ENCODE measurements at regions not wholly inside any gene's neighbourhood (a gene's known extent, or its start where the extent isn't known, plus 50 kb on each side); places are given as distances from the start of the nearest gene placed in this dataset.

- Mint-ChIP-seq H3K27me3 (ENCODE audit: low read depth) (peaks cover 18% of the 10 kb centered on the region), H3K36me3 (ENCODE audit: low read depth) (no peaks in the 10 kb centered on the region), H3K9me3 (no peaks in the 10 kb centered on the region), H3K27ac (no peak overlapping the region), H3K4me3 (peak overlapping the region; percentile 25), H3K4me1 (ENCODE audit: low read depth) (no peaks in the 10 kb centered on the region)
- no peak for DNase-seq (ENCODE audit: low spot score)
Measured at GRCh38 chr15:94674296-94674695, 442.9 kb downstream of the MCTP2 start.

- no peak overlapping the region for H3K27ac Mint-ChIP-seq
- no peaks in the 10 kb centered on the region for H3K9me3 Mint-ChIP-seq
- no peaks in the 10 kb centered on the region for H3K36me3 Mint-ChIP-seq (ENCODE audit: low read depth)
- no peak overlapping the region for H3K4me3 Mint-ChIP-seq
- no peak for DNase-seq (ENCODE audit: low spot score)
- no peaks in the 10 kb centered on the region for H3K4me1 Mint-ChIP-seq (ENCODE audit: low read depth)
- H3K27me3 Mint-ChIP-seq (ENCODE audit: low read depth), result peaks cover 12% of the 10 kb centered on the region
Measured at GRCh38 chr15:94677202-94677790, 445.9 kb downstream of the MCTP2 start.

- Mint-ChIP-seq H3K9me3 (no peaks in the 10 kb centered on the region), H3K36me3 (ENCODE audit: low read depth) (no peaks in the 10 kb centered on the region), H3K27ac (no peak overlapping the region), H3K27me3 (ENCODE audit: low read depth) (peaks cover 6% of the 10 kb centered on the region), H3K4me1 (ENCODE audit: low read depth) (no peaks in the 10 kb centered on the region), H3K4me3 (no peak overlapping the region)
- no peak for DNase-seq (ENCODE audit: low spot score)
Measured at GRCh38 chr15:94682171-94682570, 450.8 kb downstream of the MCTP2 start.

GRCh38 chr15:94683902-94684301 lies 452.5 kb downstream of the MCTP2 start:
- H3K27ac Mint-ChIP-seq, result no peak overlapping the region
- no peak for DNase-seq (ENCODE audit: low spot score)

GRCh38 chr15:94691169-94691568 lies 459.8 kb downstream of the MCTP2 start:
- no peak for DNase-seq (ENCODE audit: low spot score)
- no peaks in the 10 kb centered on the region for H3K9me3 Mint-ChIP-seq
- H3K36me3 Mint-ChIP-seq (ENCODE audit: low read depth), result no peaks in the 10 kb centered on the region
- no peaks in the 10 kb centered on the region for H3K27me3 Mint-ChIP-seq (ENCODE audit: low read depth)
- H3K4me1 Mint-ChIP-seq (ENCODE audit: low read depth), result no peaks in the 10 kb centered on the region
- H3K4me3 Mint-ChIP-seq, result no peak overlapping the region
- H3K27ac Mint-ChIP-seq, result no peak overlapping the region

More at GRCh38 chr15:94683902-94684301, 452.5 kb downstream of the MCTP2 start:
- Mint-ChIP-seq H3K27me3 (ENCODE audit: low read depth) (peaks cover 3% of the 10 kb centered on the region), H3K4me3 (no peak overlapping the region), H3K36me3 (ENCODE audit: low read depth) (no peaks in the 10 kb centered on the region), H3K9me3 (no peaks in the 10 kb centered on the region), H3K4me1 (ENCODE audit: low read depth) (no peaks in the 10 kb centered on the region)

- Mint-ChIP-seq H3K9me3 (no peaks in the 10 kb centered on the region), H3K27ac (no peak overlapping the region)
- DNase-seq (ENCODE audit: low spot score), result no peak
Measured at GRCh38 chr15:94692710-94693109, 461.3 kb downstream of the MCTP2 start.

GRCh38 chr15:94700211-94700610 lies 468.9 kb downstream of the MCTP2 start:
- Mint-ChIP-seq H3K36me3 (ENCODE audit: low read depth) (no peaks in the 10 kb centered on the region), H3K9me3 (no peaks in the 10 kb centered on the region), H3K27me3 (ENCODE audit: low read depth) (no peaks in the 10 kb centered on the region), H3K27ac (no peak overlapping the region), H3K4me1 (ENCODE audit: low read depth) (no peaks in the 10 kb centered on the region), H3K4me3 (no peak overlapping the region)
- no peak for DNase-seq (ENCODE audit: low spot score)

More at GRCh38 chr15:94692710-94693109, 461.3 kb downstream of the MCTP2 start:
- H3K4me1 Mint-ChIP-seq (ENCODE audit: low read depth), result no peaks in the 10 kb centered on the region
- H3K36me3 Mint-ChIP-seq (ENCODE audit: low read depth), result no peaks in the 10 kb centered on the region
- no peak overlapping the region for H3K4me3 Mint-ChIP-seq
- no peaks in the 10 kb centered on the region for H3K27me3 Mint-ChIP-seq (ENCODE audit: low read depth)

GRCh38 chr15:94701281-94701985 lies 470.1 kb downstream of the MCTP2 start:
- no peak overlapping the region for H3K27ac Mint-ChIP-seq
- no peaks in the 10 kb centered on the region for H3K9me3 Mint-ChIP-seq
- H3K36me3 Mint-ChIP-seq (ENCODE audit: low read depth), result no peaks in the 10 kb centered on the region
- DNase-seq (ENCODE audit: low spot score), result no peak
- H3K27me3 Mint-ChIP-seq (ENCODE audit: low read depth), result no peaks in the 10 kb centered on the region
- H3K4me1 Mint-ChIP-seq (ENCODE audit: low read depth), result no peaks in the 10 kb centered on the region
- no peak overlapping the region for H3K4me3 Mint-ChIP-seq

GRCh38 chr15:94703596-94703995 lies 472.2 kb downstream of the MCTP2 start:
- DNase-seq (ENCODE audit: low spot score), result no peak
- H3K9me3 Mint-ChIP-seq, result no peaks in the 10 kb centered on the region
- no peaks in the 10 kb centered on the region for H3K36me3 Mint-ChIP-seq (ENCODE audit: low read depth)
- H3K27ac Mint-ChIP-seq, result no peak overlapping the region
- H3K27me3 Mint-ChIP-seq (ENCODE audit: low read depth), result no peaks in the 10 kb centered on the region
- H3K4me3 Mint-ChIP-seq, result no peak overlapping the region
- no peaks in the 10 kb centered on the region for H3K4me1 Mint-ChIP-seq (ENCODE audit: low read depth)

- Mint-ChIP-seq H3K4me3 (no peak overlapping the region), H3K27me3 (ENCODE audit: low read depth) (no peaks in the 10 kb centered on the region), H3K9me3 (no peaks in the 10 kb centered on the region), H3K27ac (no peak overlapping the region), H3K36me3 (ENCODE audit: low read depth) (no peaks in the 10 kb centered on the region), H3K4me1 (ENCODE audit: low read depth) (no peaks in the 10 kb centered on the region)
- DNase-seq (ENCODE audit: low spot score), result no peak
Measured at GRCh38 chr15:94704421-94704820, 473.1 kb downstream of the MCTP2 start.

- no peak overlapping the region for H3K27ac Mint-ChIP-seq
Measured at GRCh38 chr15:94704946-94705345, 473.6 kb downstream of the MCTP2 start.

GRCh38 chr15:94709319-94709718 lies 478.0 kb downstream of the MCTP2 start:
- no peaks in the 10 kb centered on the region for H3K9me3 Mint-ChIP-seq
- no peak overlapping the region for H3K27ac Mint-ChIP-seq
- H3K36me3 Mint-ChIP-seq (ENCODE audit: low read depth), result no peaks in the 10 kb centered on the region
- H3K4me3 Mint-ChIP-seq, result no peak overlapping the region
- no peaks in the 10 kb centered on the region for H3K4me1 Mint-ChIP-seq (ENCODE audit: low read depth)
- DNase-seq (ENCODE audit: low spot score), result no peak
- no peaks in the 10 kb centered on the region for H3K27me3 Mint-ChIP-seq (ENCODE audit: low read depth)

More at GRCh38 chr15:94704946-94705345, 473.6 kb downstream of the MCTP2 start:
- DNase-seq (ENCODE audit: low spot score), result no peak
- Mint-ChIP-seq H3K27me3 (ENCODE audit: low read depth) (no peaks in the 10 kb centered on the region), H3K9me3 (no peaks in the 10 kb centered on the region), H3K4me3 (no peak overlapping the region), H3K4me1 (ENCODE audit: low read depth) (no peaks in the 10 kb centered on the region), H3K36me3 (ENCODE audit: low read depth) (no peaks in the 10 kb centered on the region)

GRCh38 chr15:94722024-94722636 lies 490.8 kb downstream of the MCTP2 start:
- no peaks in the 10 kb centered on the region for H3K9me3 Mint-ChIP-seq
- no peaks in the 10 kb centered on the region for H3K4me1 Mint-ChIP-seq (ENCODE audit: low read depth)
- H3K4me3 Mint-ChIP-seq, result no peak overlapping the region
- no peak overlapping the region for H3K27ac Mint-ChIP-seq
- no peaks in the 10 kb centered on the region for H3K36me3 Mint-ChIP-seq (ENCODE audit: low read depth)
- no peaks in the 10 kb centered on the region for H3K27me3 Mint-ChIP-seq (ENCODE audit: low read depth)
- DNase-seq (ENCODE audit: low spot score), result no peak

- no peaks in the 10 kb centered on the region for H3K36me3 Mint-ChIP-seq (ENCODE audit: low read depth)
- no peaks in the 10 kb centered on the region for H3K27me3 Mint-ChIP-seq (ENCODE audit: low read depth)
- no peak overlapping the region for H3K4me3 Mint-ChIP-seq
- H3K4me1 Mint-ChIP-seq (ENCODE audit: low read depth), result no peaks in the 10 kb centered on the region
- no peak for DNase-seq (ENCODE audit: low spot score)
- H3K9me3 Mint-ChIP-seq, result no peaks in the 10 kb centered on the region
- H3K27ac Mint-ChIP-seq, result no peak overlapping the region
Measured at GRCh38 chr15:94723801-94724200, 492.4 kb downstream of the MCTP2 start.
